Esophagus squamous epithelium (tissue), 4 donors: ENCODE measurements at regions not wholly inside any gene's neighbourhood (a gene's known extent, or its start where the extent isn't known, plus 50 kb on each side); places are given as distances from the start of the nearest gene placed in this dataset.

ENCODE experiments used
- CTCF ChIP-seq, 6 experiments: fragments of 450-650 bp in 4 of 6; fragments of 200-600 bp in 2 of 6; sonication (generic) in 2 of 6; IDR thresholded peaks; one replicate each; pipeline ENCODE4 v1.5.1; 2016 to 2019; ENCODE audit warnings: antibody characterized with exemption in 6 of 6, mild to moderate bottlenecking in 4 of 6, moderate library complexity in 4 of 6
- POLR2A ChIP-seq, 4 donors: fragments of 450-650 bp; IDR thresholded peaks; one replicate each; pipeline ENCODE4 v1.6.1; 2017; ENCODE audit warnings: antibody characterized with exemption in 4 of 4, mild to moderate bottlenecking in 4 of 4, moderate library complexity in 3 of 4

GRCh38 chr22:19639610-19640135 is 74.6 kb upstream of the SEPTIN5 start:
- TF ChIP-seq CTCF (IDR thresholded peaks at IDR 0.05) (no peak), POLR2A (IDR thresholded peaks at IDR 0.05) (no peak)
